AG10803 (cell line): ENCODE measurements at regions not wholly inside any gene's neighbourhood (a gene's known extent, or its start where the extent isn't known, plus 50 kb on each side); places are given as distances from the start of the nearest gene placed in this dataset.

Experiments
- DNase-seq: peaks from one replicate; pipeline ENCODE4 v3.0.0; 2010; ENCODE audit warnings: low read depth
- H3K4me3 ChIP-seq: 2 replicates; pipeline ENCODE4 v1.5.1; 2011; ENCODE audit warnings: mild to moderate bottlenecking, low read length, control low read depth
- TF ChIP-seq, protein P1 (sequence below): conservative IDR thresholded peaks from 2 replicates; pipeline ENCODE4 v1.5.1; 2011; ENCODE audit warnings: mild to moderate bottlenecking, low read length, control low read depth, inconsistent platforms

GRCh38 chr16:49216593-49216992, 65.0 kb downstream of the CBLN1 start:
- TF ChIP-seq, protein P1, sequence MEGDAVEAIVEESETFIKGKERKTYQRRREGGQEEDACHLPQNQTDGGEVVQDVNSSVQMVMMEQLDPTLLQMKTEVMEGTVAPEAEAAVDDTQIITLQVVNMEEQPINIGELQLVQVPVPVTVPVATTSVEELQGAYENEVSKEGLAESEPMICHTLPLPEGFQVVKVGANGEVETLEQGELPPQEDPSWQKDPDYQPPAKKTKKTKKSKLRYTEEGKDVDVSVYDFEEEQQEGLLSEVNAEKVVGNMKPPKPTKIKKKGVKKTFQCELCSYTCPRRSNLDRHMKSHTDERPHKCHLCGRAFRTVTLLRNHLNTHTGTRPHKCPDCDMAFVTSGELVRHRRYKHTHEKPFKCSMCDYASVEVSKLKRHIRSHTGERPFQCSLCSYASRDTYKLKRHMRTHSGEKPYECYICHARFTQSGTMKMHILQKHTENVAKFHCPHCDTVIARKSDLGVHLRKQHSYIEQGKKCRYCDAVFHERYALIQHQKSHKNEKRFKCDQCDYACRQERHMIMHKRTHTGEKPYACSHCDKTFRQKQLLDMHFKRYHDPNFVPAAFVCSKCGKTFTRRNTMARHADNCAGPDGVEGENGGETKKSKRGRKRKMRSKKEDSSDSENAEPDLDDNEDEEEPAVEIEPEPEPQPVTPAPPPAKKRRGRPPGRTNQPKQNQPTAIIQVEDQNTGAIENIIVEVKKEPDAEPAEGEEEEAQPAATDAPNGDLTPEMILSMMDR: no peak
- no peak for DNase-seq
- H3K4me3 ChIP-seq: no peak overlapping the region

GRCh38 chr16:49213594-49213993, 68.0 kb downstream of the CBLN1 start:
- TF ChIP-seq, protein P1: no peak
- DNase-seq: no peak
- H3K4me3 ChIP-seq: no peak overlapping the region

DNA sequence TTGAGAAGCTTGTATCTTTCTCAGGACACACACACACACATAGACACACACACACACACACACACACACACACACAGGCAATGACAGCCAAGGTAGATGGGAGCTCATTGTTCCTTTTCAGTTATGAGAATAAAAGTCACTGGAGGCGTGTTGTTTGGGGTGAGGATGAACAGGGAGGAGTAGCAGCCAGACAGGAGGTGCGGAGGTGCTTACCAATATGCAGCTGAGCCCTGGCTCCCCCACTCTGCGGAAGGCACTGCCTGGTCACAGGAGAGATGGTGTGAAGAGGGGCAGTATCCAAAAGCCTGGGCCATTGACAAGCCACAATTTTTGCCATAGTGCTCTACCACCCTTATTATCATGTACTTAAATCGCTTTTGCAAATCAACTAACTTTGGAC, 77.4 kb downstream of the CBLN1 start:
- TF ChIP-seq, protein P1: no peak
- DNase-seq: no peak

DNA sequence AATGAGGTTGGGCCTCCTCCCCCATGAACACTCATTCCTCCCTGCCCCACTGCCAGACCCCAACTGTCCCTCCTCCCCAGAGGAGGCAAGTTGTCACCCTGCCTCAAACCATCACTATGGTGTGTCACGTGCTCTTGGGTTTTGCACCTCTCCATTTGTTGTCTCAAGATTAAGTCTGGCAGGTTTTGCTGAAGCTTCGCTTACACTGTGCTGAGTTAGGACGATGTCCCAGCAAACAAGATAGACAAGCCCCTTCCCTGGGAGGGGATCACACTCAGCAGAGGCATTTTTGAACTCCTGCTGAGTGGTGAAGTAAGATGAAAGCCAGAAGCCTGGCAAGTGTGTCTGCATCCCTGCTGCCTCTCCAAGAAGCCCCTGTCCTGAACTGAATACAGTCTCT, 78.3 kb downstream of the CBLN1 start:
- TF ChIP-seq, protein P1: no peak
- H3K4me3 ChIP-seq: no peak overlapping the region
- DNase-seq: no peak

More for the DNA sequence above, 77.4 kb downstream of the CBLN1 start:
- no peak overlapping the region for H3K4me3 ChIP-seq

- TF ChIP-seq, protein P1: no peak
- no peak for DNase-seq
- H3K4me3 ChIP-seq: no peak overlapping the region
Measured at GRCh38 chr16:49201118-49201517, 80.5 kb downstream of the CBLN1 start.

DNA sequence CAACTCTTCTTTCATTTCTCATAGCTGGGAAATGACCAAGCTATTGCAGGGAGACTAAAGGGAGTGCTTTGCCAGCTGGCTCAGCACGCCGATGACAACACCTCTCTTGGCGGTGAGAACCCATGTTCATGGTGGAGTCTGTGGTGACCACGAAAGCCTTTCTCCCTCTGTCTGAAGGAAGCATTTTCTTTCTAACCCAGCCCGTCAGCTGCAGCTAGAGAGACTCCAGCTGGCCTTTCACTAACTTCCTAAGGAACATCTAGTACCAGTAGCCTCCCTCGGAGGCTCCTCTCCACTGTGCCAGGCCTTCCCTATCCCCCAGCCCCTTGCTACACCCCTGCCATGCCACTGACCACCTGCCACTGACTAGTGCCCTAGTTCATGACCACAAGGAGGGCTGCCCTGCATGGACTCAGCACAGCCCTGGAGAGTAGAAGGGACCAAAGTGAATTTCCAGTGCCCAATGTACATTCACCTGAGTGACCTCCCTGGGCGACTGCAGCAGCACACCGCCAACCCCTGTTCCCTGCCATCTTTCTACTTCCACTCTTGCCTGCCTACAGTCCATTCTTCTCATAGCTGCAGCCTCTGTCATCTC, 81.3 kb downstream of the CBLN1 start:
- TF ChIP-seq, protein P1: no peak
- no peak overlapping the region for H3K4me3 ChIP-seq
- no peak for DNase-seq

- H3K4me3 ChIP-seq: no peak overlapping the region
- TF ChIP-seq, protein P1: no peak
- no peak for DNase-seq
Measured at GRCh38 chr16:49195237-49195548, 86.4 kb downstream of the CBLN1 start.
